Inflammatory macrophage treated with lipopolysaccharide for 4 hours (primary cell): ENCODE measurements at regions not wholly inside any gene's neighbourhood (a gene's known extent, or its start where the extent isn't known, plus 50 kb on each side); places are given as distances from the start of the nearest gene placed in this dataset.

Source experiments
- DNase-seq: peaks from one replicate; pipeline ENCODE4 v3.0.0-alpha.2; 2020

GRCh38 chr11:131056036-131056435 is 139.8 kb upstream of the SNX19 start:
- DNase-seq = no peak

- no peak for DNase-seq
Measured at GRCh38 chr11:131063638-131064037, 147.4 kb upstream of the SNX19 start.

GRCh38 chr11:131064373-131064991 is 148.2 kb upstream of the SNX19 start:
- peak; percentile 25 for DNase-seq

GRCh38 chr11:131065435-131066413 is 149.4 kb upstream of the SNX19 start:
- no peak for DNase-seq

- DNase-seq = no peak
Measured at GRCh38 chr11:131066551-131066950, 150.3 kb upstream of the SNX19 start.

- no peak for DNase-seq
Measured at GRCh38 chr11:131070365-131070764, 154.1 kb upstream of the SNX19 start.

- no peak for DNase-seq
Measured at GRCh38 chr11:131073167-131073566, 156.9 kb upstream of the SNX19 start.

GRCh38 chr11:131074573-131074972 is 158.3 kb upstream of the SNX19 start:
- no peak for DNase-seq

- no peak for DNase-seq
Measured at GRCh38 chr11:131077340-131077739, 161.1 kb upstream of the SNX19 start.

GRCh38 chr11:131079036-131079435 is 162.8 kb upstream of the SNX19 start:
- DNase-seq = no peak

GRCh38 chr11:131089727-131090245 is 173.5 kb upstream of the SNX19 start:
- no peak for DNase-seq

GRCh38 chr11:131092469-131092868 is 176.2 kb upstream of the SNX19 start:
- DNase-seq = no peak

GRCh38 chr11:131094827-131095226 is 178.5 kb upstream of the SNX19 start:
- no peak for DNase-seq

- no peak for DNase-seq
Measured at GRCh38 chr11:131095511-131096185, 179.4 kb upstream of the SNX19 start.

- DNase-seq = no peak
Measured at GRCh38 chr11:131099013-131099412, 182.7 kb upstream of the SNX19 start.

GRCh38 chr11:131099746-131100145 is 183.5 kb upstream of the SNX19 start:
- no peak for DNase-seq

GRCh38 chr11:131108760-131109159 is 192.5 kb upstream of the SNX19 start:
- DNase-seq = no peak

GRCh38 chr11:131109257-131109656 is 193.0 kb upstream of the SNX19 start:
- no peak for DNase-seq

GRCh38 chr11:131109790-131110189 is 193.5 kb upstream of the SNX19 start:
- no peak for DNase-seq

GRCh38 chr11:131111775-131112174 is 195.5 kb upstream of the SNX19 start:
- no peak for DNase-seq

- DNase-seq = no peak
Measured at GRCh38 chr11:131118247-131118646, 202.0 kb upstream of the SNX19 start.

GRCh38 chr11:131121426-131122333 is 205.4 kb upstream of the SNX19 start:
- DNase-seq = no peak
